ENCODE measurements at regions not wholly inside any gene's neighbourhood (a gene's known extent, or its start where the extent isn't known, plus 50 kb on each side); places are given as distances from the start of the nearest gene placed in this dataset.

GRCh38 chr15:61528581-61528910 lies 299.4 kb upstream of the RORA start:
- TF ChIP-seq, protein P1, sequence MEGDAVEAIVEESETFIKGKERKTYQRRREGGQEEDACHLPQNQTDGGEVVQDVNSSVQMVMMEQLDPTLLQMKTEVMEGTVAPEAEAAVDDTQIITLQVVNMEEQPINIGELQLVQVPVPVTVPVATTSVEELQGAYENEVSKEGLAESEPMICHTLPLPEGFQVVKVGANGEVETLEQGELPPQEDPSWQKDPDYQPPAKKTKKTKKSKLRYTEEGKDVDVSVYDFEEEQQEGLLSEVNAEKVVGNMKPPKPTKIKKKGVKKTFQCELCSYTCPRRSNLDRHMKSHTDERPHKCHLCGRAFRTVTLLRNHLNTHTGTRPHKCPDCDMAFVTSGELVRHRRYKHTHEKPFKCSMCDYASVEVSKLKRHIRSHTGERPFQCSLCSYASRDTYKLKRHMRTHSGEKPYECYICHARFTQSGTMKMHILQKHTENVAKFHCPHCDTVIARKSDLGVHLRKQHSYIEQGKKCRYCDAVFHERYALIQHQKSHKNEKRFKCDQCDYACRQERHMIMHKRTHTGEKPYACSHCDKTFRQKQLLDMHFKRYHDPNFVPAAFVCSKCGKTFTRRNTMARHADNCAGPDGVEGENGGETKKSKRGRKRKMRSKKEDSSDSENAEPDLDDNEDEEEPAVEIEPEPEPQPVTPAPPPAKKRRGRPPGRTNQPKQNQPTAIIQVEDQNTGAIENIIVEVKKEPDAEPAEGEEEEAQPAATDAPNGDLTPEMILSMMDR (IDR thresholded peaks at IDR 0.05; ENCODE audit: low read depth, low read length) = no peak
- no peak for TF ChIP-seq EZH2phosphoT487 (IDR thresholded peaks at IDR 0.05; ENCODE audit: low read depth)

Data from OCI-LY3 (cell line).